HFF-Myc (cell line): ENCODE measurements at regions not wholly inside any gene's neighbourhood (a gene's known extent, or its start where the extent isn't known, plus 50 kb on each side); places are given as distances from the start of the nearest gene placed in this dataset.

Experiments
- DNase-seq: peaks from one replicate; pipeline ENCODE4 v3.0.0-alpha.2; 2011; ENCODE audit warnings: low read depth; ENCODE audit errors: extremely low read depth
- H3K4me3 ChIP-seq: replicated peaks from 2 replicates; pipeline ENCODE4 v1.5.1; 2011; ENCODE audit warnings: low read depth, mild to moderate bottlenecking, control low read depth, low read length
- TF ChIP-seq, protein P1 (sequence below): IDR thresholded peaks from 2 replicates; pipeline ENCODE4 v1.5.1; 2012; ENCODE audit warnings: mild to moderate bottlenecking, low read depth, low read length, control low read depth; ENCODE audit errors: missing control alignments

DNA sequence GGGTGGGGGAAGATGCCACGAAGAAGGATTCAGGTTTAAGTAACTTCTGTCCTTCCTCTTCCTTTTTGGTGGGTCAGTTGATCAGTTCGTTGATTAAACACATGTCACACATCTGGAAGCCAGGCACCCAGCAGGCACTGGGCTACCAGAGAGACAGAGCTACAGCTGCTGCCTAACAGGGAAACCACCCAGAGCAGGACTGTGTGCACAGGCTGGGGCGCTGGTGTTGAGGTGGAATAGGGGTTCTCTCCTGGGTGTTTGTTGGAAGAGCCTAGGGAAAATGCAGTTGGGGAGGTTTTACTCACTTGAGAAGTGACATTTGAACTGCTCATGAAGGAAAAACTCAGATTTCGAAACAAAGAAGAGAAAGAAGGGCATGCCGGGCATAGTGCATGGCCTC, 152.4 kb downstream of the IRX5 start:
- DNase-seq, result no peak
- TF ChIP-seq, protein P1, sequence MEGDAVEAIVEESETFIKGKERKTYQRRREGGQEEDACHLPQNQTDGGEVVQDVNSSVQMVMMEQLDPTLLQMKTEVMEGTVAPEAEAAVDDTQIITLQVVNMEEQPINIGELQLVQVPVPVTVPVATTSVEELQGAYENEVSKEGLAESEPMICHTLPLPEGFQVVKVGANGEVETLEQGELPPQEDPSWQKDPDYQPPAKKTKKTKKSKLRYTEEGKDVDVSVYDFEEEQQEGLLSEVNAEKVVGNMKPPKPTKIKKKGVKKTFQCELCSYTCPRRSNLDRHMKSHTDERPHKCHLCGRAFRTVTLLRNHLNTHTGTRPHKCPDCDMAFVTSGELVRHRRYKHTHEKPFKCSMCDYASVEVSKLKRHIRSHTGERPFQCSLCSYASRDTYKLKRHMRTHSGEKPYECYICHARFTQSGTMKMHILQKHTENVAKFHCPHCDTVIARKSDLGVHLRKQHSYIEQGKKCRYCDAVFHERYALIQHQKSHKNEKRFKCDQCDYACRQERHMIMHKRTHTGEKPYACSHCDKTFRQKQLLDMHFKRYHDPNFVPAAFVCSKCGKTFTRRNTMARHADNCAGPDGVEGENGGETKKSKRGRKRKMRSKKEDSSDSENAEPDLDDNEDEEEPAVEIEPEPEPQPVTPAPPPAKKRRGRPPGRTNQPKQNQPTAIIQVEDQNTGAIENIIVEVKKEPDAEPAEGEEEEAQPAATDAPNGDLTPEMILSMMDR, result no peak
- no peak overlapping the region for H3K4me3 ChIP-seq

- no peak for DNase-seq
- H3K4me3 ChIP-seq, result no peak overlapping the region
- TF ChIP-seq, protein P1, result no peak
Observed at GRCh38 chr16:55088098-55088497, 157.4 kb downstream of the IRX5 start.

DNA sequence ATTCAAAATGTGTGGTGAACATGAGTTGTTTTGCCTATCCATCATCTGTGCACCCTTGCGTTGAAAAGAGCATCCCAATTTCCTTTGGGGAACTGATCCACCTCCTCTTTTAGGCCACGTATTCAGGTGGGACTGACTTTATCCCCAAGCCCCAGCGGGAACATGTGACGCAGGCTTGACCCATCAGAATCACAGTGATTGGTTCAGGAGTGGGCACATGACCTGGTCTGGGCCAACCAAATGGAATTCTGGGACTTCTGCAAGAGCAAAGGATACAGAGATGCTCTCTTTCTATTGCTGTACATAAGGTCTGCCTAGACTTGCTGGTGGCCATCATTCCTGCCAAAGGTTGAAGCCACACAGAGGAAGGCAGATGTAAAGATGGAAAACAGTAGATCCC, 158.9 kb downstream of the IRX5 start:
- no peak for DNase-seq
- TF ChIP-seq, protein P1, result no peak
- H3K4me3 ChIP-seq, result no peak overlapping the region

DNA sequence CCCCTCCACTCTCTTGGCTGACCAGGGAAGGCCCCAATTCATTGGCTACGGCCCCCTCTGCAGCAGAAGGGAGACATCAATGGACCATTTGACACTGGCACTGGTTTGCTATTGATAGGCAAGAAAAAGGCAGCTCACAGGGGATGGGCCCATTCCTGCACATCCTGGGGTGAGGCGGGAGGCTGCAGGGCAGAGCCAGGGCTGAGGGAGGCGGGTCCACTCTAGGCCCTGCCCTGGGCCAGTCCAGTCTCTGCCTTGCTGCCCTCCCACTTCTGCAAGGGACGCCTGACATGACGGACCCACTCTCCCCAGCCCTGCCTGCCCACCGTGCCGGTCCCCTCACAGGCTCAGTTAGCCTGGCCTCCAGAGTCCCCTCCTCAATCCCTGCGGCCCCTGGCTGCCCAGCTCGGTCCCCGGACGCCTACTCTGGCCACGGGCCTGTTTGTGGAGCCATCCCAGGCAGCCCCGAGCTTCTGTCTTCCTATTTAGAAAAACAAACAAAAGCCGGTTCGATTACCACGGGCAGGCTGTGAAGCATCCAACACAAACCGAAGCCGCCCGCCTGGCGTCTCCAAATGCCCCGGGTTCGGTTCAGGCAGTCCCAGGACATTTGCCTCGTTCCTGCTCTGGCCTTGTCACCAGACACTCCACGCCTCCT, 160.7 kb downstream of the IRX5 start:
- H3K4me3 ChIP-seq, result no peak overlapping the region
- TF ChIP-seq, protein P1, result no peak
- DNase-seq, result no peak

GRCh38 chr16:55091871-55092230, 161.2 kb downstream of the IRX5 start:
- no peak overlapping the region for H3K4me3 ChIP-seq
- DNase-seq, result no peak
- TF ChIP-seq, protein P1, result no peak

DNA sequence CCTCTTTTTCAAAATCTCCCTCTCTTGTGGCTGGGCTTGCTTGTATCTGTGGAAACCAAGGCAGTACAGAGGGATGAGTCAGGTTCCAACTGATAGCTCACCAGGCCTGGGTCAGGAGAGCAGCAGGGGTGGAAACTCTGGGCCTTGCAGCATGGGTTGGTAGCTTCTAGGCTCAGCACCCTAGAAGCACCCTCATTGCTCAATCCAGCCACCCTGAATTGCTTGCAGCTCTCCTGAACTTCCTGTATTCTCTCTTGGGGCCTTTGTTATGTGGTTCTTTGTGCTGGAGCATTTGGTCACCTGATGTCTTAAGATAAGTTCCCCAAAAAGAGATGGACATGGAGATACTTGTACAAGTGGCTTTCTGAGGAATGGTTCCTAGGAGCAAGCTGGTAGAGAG, 169.4 kb downstream of the IRX5 start:
- TF ChIP-seq, protein P1, result no peak
- no peak overlapping the region for H3K4me3 ChIP-seq
- no peak for DNase-seq

- H3K4me3 ChIP-seq, result no peak overlapping the region
- TF ChIP-seq, protein P1, result no peak
- DNase-seq, result no peak
Observed at GRCh38 chr16:55101026-55101425, 170.4 kb downstream of the IRX5 start.
